Esophagus (tissue), 2 donors: ENCODE measurements at regions not wholly inside any gene's neighbourhood (a gene's known extent, or its start where the extent isn't known, plus 50 kb on each side); places are given as distances from the start of the nearest gene placed in this dataset.

Source experiments
- H3K27ac ChIP-seq, 2 donors: one replicate each; pipeline ENCODE4 v1.5.1; 2013; ENCODE audit warnings: low read depth in 2 of 2, mild to moderate bottlenecking in 2 of 2, inconsistent platforms in 1 of 2, low read length in 1 of 2, moderate library complexity in 1 of 2
- H3K27me3 ChIP-seq, 2 donors: one replicate each; pipeline ENCODE4 v1.6.1; 2013; ENCODE audit warnings: low read length in 2 of 2, control low read depth in 1 of 2, mild to moderate bottlenecking in 1 of 2; ENCODE audit not compliant: insufficient read depth in 2 of 2, control insufficient read depth in 1 of 2
- H3K36me3 ChIP-seq, 2 donors: one replicate each; pipeline ENCODE4 v1.6.1; 2013; ENCODE audit warnings: low read length in 1 of 2; ENCODE audit not compliant: control insufficient read depth in 2 of 2, insufficient read depth in 2 of 2
- H3K4me1 ChIP-seq, 2 donors: one replicate each; pipeline ENCODE4 v1.6.1; 2013; ENCODE audit warnings: low read length in 1 of 2; ENCODE audit not compliant: control insufficient read depth in 2 of 2, insufficient read depth in 2 of 2
- H3K4me3 ChIP-seq, 2 donors: one replicate each; pipeline ENCODE4 v1.5.1; 2013; ENCODE audit warnings: low read length in 2 of 2, mild to moderate bottlenecking in 2 of 2, low read depth in 1 of 2, moderate library complexity in 1 of 2
- H3K9me3 ChIP-seq, 2 donors: one replicate each; pipeline ENCODE4 v1.6.1; 2013; ENCODE audit warnings: mild to moderate bottlenecking in 2 of 2, low read depth in 1 of 2, low read length in 1 of 2, moderate library complexity in 1 of 2; ENCODE audit not compliant: control insufficient read depth in 2 of 2, insufficient read depth in 1 of 2
- WGBS, 2 donors: extraction: QIAGEN DNeasy Blood & Tissue Kit; methylation state at CpG; one replicate each; pipeline ENCODE4 v1.1.7; 2013; 5-methylcytosine and 5-hydroxymethylcytosine counted together
- donor health status: healthy with polysubstance abuse.
- donor health status: Bipolar disorder and iron deficiency.

DNA sequence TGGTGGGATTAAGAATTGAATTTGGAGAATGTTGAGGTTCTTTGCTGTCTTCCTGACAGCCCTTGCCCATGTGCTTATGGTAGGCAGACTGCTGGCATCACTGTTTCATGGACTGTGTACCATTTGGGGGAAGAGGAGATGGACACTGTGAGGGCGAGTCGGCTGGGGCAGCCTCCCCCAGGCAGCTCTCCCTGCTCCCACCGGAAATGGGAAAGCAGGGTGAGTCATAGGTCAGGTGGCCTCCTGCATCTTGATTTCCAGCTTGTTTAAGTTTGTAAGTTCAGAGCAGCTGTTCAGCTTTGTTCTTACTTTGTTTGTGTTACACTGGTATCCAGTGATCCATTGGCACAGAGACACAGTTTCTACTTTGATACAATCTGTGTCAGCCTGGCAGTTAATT lies 87.2 kb upstream of the CNIH3 start:
- WGBS, 2 donors = 55% methylated on average over 3 of the region's 3 CpGs
- no peaks in the 10 kb centered on the region for H3K27me3 ChIP-seq
- no peak overlapping the region for H3K27ac ChIP-seq
- H3K4me3 ChIP-seq = no peak overlapping the region
- no peaks in the 10 kb centered on the region for H3K9me3 ChIP-seq
- H3K4me1 ChIP-seq = no peaks in the 10 kb centered on the region
- H3K36me3 ChIP-seq = no peaks in the 10 kb centered on the region

DNA sequence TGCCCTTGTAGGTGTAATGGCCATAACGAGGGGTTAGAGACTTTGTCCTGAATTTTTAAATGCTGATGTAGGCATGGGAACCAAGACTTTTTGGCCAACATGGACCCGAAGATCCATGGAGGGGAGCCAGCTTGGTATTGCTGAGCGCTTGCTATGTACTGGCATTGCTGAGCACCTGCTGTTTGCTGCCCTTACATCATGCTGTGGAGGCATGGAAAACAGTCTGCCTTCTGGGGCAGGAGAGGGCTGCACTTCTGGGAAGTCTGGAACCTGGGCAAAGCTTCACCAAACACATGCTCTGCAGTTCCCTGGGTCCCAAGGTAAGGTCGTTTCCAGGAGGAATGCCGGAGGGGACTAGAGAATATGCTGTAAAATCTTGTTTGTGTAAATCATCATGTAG lies 86.3 kb upstream of the CNIH3 start:
- WGBS, 2 donors = 88 to 91% methylated on average over 5 of the region's 5 CpGs
- Histone ChIP-seq H3K27me3 (no peaks in the 10 kb centered on the region), H3K9me3 (no peaks in the 10 kb centered on the region)

DNA sequence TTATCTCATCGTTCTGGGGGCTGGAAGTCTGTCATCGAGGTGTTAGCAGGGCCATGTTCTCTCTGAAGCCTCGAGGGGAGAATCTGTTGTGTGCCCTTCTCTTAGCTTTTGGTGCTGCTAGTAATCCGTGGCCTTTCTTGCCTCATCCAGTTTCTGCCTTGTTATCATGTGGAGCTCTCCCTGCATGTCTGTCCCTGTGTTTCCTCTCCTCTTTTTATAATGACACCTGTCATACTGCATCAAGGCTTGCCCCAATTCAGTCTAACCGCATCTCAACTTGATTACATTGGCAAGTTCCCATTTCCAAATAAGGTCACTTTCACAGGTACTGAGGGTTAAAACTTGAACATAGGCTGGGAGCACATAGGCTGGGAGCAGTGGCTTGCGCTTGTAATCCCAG lies 82.6 kb upstream of the CNIH3 start:
- Histone ChIP-seq H3K4me3 (no peak overlapping the region), H3K27me3 (no peaks in the 10 kb centered on the region), H3K4me1 (no peaks in the 10 kb centered on the region), H3K9me3 (no peaks in the 10 kb centered on the region), H3K36me3 (no peaks in the 10 kb centered on the region), H3K27ac (no peak overlapping the region)
- 82 to 86% methylated on average over 6 of the region's 6 CpGs for WGBS, 2 donors

More for the DNA sequence above, 86.3 kb upstream of the CNIH3 start:
- H3K27ac ChIP-seq = no peak overlapping the region
- no peak overlapping the region for H3K4me3 ChIP-seq
- no peaks in the 10 kb centered on the region for H3K4me1 ChIP-seq
- H3K36me3 ChIP-seq = no peaks in the 10 kb centered on the region

DNA sequence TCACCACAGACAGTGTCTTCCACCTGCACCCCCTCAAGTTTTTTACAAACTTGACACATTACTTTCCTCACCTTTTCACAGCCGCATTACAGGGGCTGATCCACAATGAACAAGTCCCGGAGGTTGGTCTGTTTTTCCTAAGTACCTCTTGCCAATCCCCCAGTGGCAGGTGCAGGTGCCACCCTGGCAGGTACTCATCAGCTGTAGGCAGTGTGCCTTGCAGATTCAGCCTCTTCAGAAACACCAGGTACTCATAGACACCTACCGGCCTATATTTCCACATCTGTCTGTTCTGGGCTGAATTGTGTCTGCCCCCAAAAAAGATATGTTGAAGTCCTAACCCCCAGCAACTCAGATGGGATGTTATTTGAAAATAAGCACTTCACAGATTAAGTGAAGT lies 81.4 kb upstream of the CNIH3 start:
- Histone ChIP-seq H3K9me3 (no peaks in the 10 kb centered on the region), H3K4me1 (no peaks in the 10 kb centered on the region), H3K36me3 (no peaks in the 10 kb centered on the region), H3K4me3 (no peak overlapping the region), H3K27me3 (no peaks in the 10 kb centered on the region), H3K27ac (no peak overlapping the region)
- WGBS, 2 donors = 85 to 88% methylated on average over 3 of the region's 3 CpGs

DNA sequence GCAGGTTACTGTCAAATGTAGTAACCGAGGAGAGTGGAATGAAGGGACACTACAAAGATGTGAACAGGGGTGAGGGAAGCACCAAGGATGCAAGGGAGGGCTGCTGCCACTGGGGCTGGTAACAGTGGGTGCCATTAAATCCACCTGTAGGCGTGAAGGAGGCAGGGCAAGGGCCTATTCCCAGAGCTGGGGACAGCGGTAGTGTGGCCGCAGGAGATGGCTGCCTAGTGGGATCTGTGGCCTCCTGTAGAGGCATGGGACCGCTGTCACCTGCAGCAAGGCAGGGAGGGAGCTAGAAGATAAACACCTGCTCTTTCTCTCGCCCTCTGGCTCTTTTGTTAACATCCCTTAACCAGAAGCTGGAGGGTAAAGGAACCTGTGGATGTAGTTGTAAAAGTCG lies 80.5 kb upstream of the CNIH3 start:
- Histone ChIP-seq H3K36me3 (no peaks in the 10 kb centered on the region), H3K4me3 (no peak overlapping the region), H3K4me1 (no peaks in the 10 kb centered on the region), H3K9me3 (no peaks in the 10 kb centered on the region), H3K27me3 (no peaks in the 10 kb centered on the region), H3K27ac (no peak overlapping the region)
- WGBS, 2 donors = 75 to 89% methylated on average over 7 of the region's 7 CpGs

DNA sequence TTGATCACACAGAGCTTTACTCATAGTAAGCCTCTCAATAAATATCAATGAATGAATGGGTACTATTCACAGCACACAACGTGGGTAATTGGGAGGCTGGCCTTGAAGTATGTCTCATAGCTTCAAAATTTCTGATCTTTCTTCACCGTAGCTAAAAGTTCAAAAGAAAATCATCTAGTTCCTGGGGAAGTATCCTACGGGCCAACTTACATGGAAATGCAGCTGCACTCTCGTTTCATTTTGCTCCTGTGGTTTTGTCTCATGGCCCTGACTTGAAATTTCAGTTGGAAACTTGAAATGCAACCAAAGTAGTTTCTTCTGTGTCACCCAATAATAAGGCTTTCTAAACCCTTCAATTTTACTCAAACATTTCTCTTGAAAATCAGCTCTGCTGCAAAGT lies 76.1 kb upstream of the CNIH3 start:
- WGBS, 2 donors = 34 to 40% methylated on average over 4 of the region's 4 CpGs
- H3K27ac ChIP-seq = no peak overlapping the region

DNA sequence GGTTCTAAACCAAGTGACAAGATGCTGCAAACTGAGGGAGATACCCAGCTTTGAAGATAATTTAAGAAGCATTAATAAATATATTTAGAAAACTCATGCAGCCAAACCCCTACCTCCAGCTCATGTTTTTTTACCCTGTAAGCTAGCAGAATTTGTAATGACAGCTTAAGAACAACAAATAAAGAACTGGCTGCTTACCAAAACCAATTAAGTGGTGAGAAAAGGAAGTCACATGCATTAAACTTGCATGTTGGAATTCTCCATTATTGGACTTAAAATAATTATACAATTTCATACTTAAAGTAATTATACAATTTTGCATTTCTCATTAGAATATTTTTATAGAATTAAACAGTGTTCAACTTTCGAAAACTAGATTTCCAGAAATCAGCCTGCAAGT lies 75.6 kb upstream of the CNIH3 start:
- WGBS, 2 donors = 87 to 88% methylated on average over 1 of the region's 1 CpG
- Histone ChIP-seq H3K4me1 (peaks cover 0 to 2% of the 10 kb centered on the region in 2 donors), H3K27me3 (no peaks in the 10 kb centered on the region), H3K27ac (no peak overlapping the region), H3K9me3 (no peaks in the 10 kb centered on the region), H3K36me3 (no peaks in the 10 kb centered on the region), H3K4me3 (no peak overlapping the region)

More for the DNA sequence above, 76.1 kb upstream of the CNIH3 start:
- Histone ChIP-seq H3K4me1 (peaks cover 0 to 2% of the 10 kb centered on the region in 2 donors), H3K27me3 (no peaks in the 10 kb centered on the region), H3K36me3 (no peaks in the 10 kb centered on the region), H3K9me3 (no peaks in the 10 kb centered on the region), H3K4me3 (no peak overlapping the region)

GRCh38 chr1:224541072-224541790 lies 74.9 kb upstream of the CNIH3 start:
- 67 to 74% methylated on average over 3 of the region's 3 CpGs for WGBS, 2 donors
- H3K27me3 ChIP-seq = no peaks in the 10 kb centered on the region
- H3K27ac ChIP-seq = no peak overlapping the region
- H3K36me3 ChIP-seq = no peaks in the 10 kb centered on the region
- H3K4me1 ChIP-seq = peaks cover 0 to 2% of the 10 kb centered on the region in 2 donors
- no peak overlapping the region for H3K4me3 ChIP-seq
- no peaks in the 10 kb centered on the region for H3K9me3 ChIP-seq

- Histone ChIP-seq H3K4me1 (peaks cover 0 to 2% of the 10 kb centered on the region in 2 donors), H3K36me3 (no peaks in the 10 kb centered on the region), H3K27me3 (no peaks in the 10 kb centered on the region), H3K4me3 (no peak overlapping the region), H3K27ac (no peak overlapping the region), H3K9me3 (no peaks in the 10 kb centered on the region)
- 84 to 85% methylated on average over 5 of the region's 5 CpGs for WGBS, 2 donors
Observed at GRCh38 chr1:224541901-224542630, 74.1 kb upstream of the CNIH3 start.
